ENCODE measurements at regions not wholly inside any gene's neighbourhood (a gene's known extent, or its start where the extent isn't known, plus 50 kb on each side); places are given as distances from the start of the nearest gene placed in this dataset.

GRCh38 chr17:6233856-6234255 is 163.7 kb downstream of the WSCD1 start:
- H3K27ac ChIP-seq, result no peak overlapping the region
- no peaks in the 10 kb centered on the region for H3K4me1 ChIP-seq
- H3K36me3 ChIP-seq (ENCODE audit: low read depth, missing control alignments), result no peaks in the 10 kb centered on the region
- no peak overlapping the region for H3K4me3 ChIP-seq
- H3K9me3 ChIP-seq, result no peaks in the 10 kb centered on the region
- no peak for TF ChIP-seq CTCF (IDR thresholded peaks at IDR 0.05)
- TF ChIP-seq POLR2A (IDR thresholded peaks at IDR 0.05), result no peak
- intact Hi-C loops (cut with DNase I; ENCODE audit: low total_unique reads), result no loop called here
- no peaks in the 10 kb centered on the region for H3K27me3 ChIP-seq
- 40 to 69% methylated on average over 1 to 3 of the region's 3 CpGs for WGBS, 2 donors
- no peak for DNase-seq

GRCh38 chr17:6233339-6233738 is 163.2 kb downstream of the WSCD1 start:
- Histone ChIP-seq H3K4me1 (no peaks in the 10 kb centered on the region), H3K27me3 (no peaks in the 10 kb centered on the region), H3K36me3 (ENCODE audit: low read depth, missing control alignments) (no peaks in the 10 kb centered on the region), H3K9me3 (no peaks in the 10 kb centered on the region), H3K4me3 (no peak overlapping the region), H3K27ac (no peak overlapping the region)
- intact Hi-C loops (cut with DNase I; ENCODE audit: low total_unique reads), result no loop called here
- 67 to 83% methylated on average over 4 of the region's 4 CpGs for WGBS, 2 donors
- DNase-seq, result no peak
- TF ChIP-seq POLR2A (IDR thresholded peaks at IDR 0.05) (no peak), CTCF (IDR thresholded peaks at IDR 0.05) (no peak)

GRCh38 chr17:6232732-6233101 is 162.5 kb downstream of the WSCD1 start:
- WGBS, 2 donors, result 65 to 68% methylated on average over 12 of the region's 12 CpGs
- intact Hi-C loops (cut with DNase I; ENCODE audit: low total_unique reads), result no loop called here
- no peak for DNase-seq
- no peaks in the 10 kb centered on the region for H3K27me3 ChIP-seq
- H3K36me3 ChIP-seq (ENCODE audit: low read depth, missing control alignments), result no peaks in the 10 kb centered on the region
- H3K27ac ChIP-seq, result no peak overlapping the region
- no peak overlapping the region for H3K4me3 ChIP-seq
- no peaks in the 10 kb centered on the region for H3K9me3 ChIP-seq
- no peaks in the 10 kb centered on the region for H3K4me1 ChIP-seq
- TF ChIP-seq POLR2A (IDR thresholded peaks at IDR 0.05) (no peak), CTCF (IDR thresholded peaks at IDR 0.05) (no peak)

- Histone ChIP-seq H3K4me3 (no peak overlapping the region), H3K9me3 (no peaks in the 10 kb centered on the region), H3K36me3 (ENCODE audit: low read depth, missing control alignments) (no peaks in the 10 kb centered on the region), H3K27me3 (no peaks in the 10 kb centered on the region), H3K4me1 (no peaks in the 10 kb centered on the region), H3K27ac (no peak overlapping the region)
- no peak for TF ChIP-seq CTCF (IDR thresholded peaks at IDR 0.05)
- TF ChIP-seq POLR2A (IDR thresholded peaks at IDR 0.05), result no peak
- DNase-seq, result no peak
- intact Hi-C loops (cut with DNase I; ENCODE audit: low total_unique reads), result no loop called here
- 47 to 63% methylated on average over 21 of the region's 21 CpGs for WGBS, 2 donors
Observed at GRCh38 chr17:6231886-6232731, 161.9 kb downstream of the WSCD1 start.

GRCh38 chr17:6231465-6231864 is 161.3 kb downstream of the WSCD1 start:
- H3K36me3 ChIP-seq (ENCODE audit: low read depth, missing control alignments), result no peaks in the 10 kb centered on the region
- no peak overlapping the region for H3K4me3 ChIP-seq
- H3K9me3 ChIP-seq, result no peaks in the 10 kb centered on the region
- DNase-seq, result no peak
- WGBS, 2 donors, result 71 to 77% methylated on average over 8 of the region's 8 CpGs
- TF ChIP-seq POLR2A (IDR thresholded peaks at IDR 0.05) (no peak), CTCF (IDR thresholded peaks at IDR 0.05) (no peak)
- no peaks in the 10 kb centered on the region for H3K27me3 ChIP-seq
- intact Hi-C loops (cut with DNase I; ENCODE audit: low total_unique reads), result no loop called here
- no peaks in the 10 kb centered on the region for H3K4me1 ChIP-seq
- H3K27ac ChIP-seq, result no peak overlapping the region

Data from testis (tissue), 2 donors.